D341Med (cell line): ENCODE measurements at regions not wholly inside any gene's neighbourhood (a gene's known extent, or its start where the extent isn't known, plus 50 kb on each side); places are given as distances from the start of the nearest gene placed in this dataset.

Source experiments
- DNase-seq: peaks from one replicate; pipeline ENCODE4 v3.0.0; 2012; ENCODE audit warnings: low spot score

DNA sequence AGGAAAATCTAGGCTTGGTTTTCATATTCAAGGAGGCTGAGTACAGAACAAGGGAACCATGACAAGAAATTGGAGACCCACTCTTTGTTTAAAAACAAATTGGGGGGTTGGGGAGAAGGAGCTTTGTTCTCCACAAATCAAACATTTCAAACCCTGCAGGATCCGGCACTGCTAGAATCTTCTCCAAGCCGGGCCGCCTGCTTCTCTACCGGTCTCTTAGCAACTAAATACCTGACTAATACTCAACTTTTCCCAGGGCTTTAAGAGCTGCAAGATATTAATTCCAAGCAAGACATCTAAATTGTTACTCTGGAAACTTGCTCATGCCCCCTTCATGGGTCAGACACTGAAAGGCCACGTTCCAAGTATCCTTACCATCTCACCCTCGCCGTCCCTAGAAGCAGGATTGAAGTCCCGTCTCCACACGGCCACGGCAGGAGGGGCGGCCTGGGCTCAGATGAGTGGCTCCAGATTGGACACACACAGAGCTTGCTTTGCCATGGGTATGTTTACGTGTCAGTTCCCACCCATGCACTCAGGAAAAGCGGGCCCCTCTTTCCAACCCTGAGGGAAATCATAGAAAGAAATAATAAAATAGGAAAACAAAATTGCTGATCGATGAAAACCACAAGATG lies 126.4 kb upstream of the CDH4 start:
- DNase-seq: no peak

DNA sequence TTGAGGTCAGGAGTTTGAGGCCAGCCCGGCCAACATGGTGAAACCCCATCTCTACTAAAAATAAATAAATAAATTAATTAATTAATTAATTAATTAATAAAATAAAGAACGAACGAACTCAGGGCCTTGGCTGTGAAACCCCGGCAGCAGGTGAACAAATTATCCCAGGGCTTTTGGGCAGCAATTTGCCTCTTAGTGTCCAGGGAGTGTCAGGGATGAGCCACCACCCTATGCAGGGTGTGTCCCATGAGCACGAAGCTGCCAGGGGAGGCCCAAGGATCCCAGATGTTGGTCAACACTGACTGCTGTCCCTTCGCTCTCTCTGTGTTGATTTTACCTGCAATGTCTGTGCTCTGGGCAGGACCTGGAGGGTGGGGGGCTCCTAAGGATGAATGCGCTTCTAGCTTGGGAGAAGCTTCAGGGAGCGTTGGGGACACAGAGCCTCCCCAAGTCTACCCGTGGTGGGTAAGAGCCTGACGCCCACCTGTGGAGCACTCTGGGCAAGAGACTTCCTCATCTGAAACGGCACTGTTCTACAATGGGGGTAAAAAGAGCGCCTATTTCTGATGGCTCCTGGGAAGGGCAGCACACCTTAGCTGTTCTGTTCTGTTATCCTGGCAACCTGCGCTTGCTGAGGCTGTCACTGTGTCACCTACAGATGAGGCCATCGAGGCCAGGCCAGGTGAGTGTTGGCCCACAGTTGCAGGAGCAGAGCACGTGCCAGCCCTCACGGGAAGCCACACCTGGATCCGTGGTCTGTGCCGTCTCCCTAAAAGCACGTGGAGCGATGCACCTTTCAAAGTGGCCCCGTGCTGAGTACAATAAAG lies 125.5 kb upstream of the CDH4 start:
- no peak for DNase-seq

DNA sequence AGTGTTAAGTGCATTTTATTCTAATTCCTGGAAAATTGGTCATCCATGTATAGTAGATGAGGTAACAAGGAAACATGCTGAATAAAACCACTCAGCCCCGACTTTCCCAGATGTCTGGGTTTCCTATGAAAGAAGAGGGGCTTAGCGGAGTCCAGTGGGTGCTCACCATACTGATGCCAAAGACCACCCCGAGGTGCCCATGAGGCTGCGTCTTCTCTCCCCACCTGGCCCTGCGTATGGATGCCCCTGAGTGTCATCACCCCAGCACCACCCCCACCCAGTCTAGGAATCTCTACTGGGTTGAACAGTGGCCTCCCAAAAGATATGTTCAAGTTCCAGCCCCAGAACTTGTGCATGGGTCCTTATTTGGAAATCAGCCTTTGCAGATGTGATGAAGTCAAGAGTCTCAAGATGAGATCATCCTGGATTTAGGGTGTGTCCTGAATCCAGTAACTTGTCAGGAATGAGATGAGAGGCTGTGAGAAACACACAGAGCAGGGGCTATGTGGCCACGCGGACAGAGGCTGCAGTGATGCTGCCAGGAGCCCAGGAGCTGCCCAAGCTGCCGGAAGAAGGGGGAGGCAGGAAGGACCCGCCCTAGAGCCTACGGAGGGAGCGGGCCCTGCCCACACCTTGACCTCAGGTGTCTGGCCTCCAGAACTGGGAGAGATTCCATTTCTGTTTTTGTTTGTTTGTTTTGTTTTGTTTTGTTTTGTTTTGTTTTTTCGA lies 124.6 kb upstream of the CDH4 start:
- no peak for DNase-seq

DNA sequence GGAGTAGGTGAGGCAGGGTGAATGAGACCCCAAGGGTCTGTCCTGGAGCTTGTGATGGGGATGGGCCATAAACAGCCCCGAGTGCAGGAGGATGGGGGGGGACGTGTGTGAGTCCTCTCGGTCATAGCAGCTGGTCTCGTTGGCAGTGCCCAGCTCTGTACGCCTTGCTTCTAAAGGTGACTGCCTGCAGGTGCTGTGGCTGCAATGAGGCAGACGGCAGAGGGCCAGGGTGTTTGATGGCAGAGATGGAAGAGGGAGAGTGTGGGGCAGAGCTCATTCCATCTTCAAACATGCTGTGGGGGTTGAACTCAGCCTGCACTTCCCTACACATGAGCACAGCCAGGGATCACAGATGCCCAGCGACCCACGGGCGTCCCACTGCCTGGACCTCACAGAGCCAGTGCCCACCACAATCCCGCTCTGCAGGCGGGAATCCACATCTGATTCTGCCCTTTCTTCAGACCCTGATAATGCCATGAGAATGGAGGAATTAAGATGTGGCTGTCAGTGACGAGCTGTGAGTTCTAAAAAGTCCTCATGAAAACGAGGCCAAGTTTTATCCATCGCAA lies 123.3 kb upstream of the CDH4 start:
- DNase-seq: no peak

DNA sequence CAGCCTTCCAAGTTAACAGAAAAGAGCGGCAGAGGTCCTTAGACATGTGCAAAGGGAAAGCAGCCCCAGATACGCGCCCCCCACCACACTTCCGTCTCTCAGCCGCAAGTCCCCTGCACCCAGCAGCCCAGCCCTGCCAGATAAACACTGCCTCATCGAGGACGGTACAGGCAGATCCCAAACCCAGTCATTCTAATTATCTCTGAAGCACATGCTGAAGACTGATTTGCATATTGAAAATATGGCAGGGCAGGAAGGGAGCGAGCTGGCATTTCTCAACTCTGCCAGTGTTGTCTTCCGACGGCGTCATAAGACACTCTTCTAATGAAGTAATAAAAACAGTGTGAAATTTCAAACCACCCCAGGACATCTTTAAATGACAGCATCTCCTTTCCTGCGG lies 122.8 kb upstream of the CDH4 start:
- DNase-seq: no peak

DNA sequence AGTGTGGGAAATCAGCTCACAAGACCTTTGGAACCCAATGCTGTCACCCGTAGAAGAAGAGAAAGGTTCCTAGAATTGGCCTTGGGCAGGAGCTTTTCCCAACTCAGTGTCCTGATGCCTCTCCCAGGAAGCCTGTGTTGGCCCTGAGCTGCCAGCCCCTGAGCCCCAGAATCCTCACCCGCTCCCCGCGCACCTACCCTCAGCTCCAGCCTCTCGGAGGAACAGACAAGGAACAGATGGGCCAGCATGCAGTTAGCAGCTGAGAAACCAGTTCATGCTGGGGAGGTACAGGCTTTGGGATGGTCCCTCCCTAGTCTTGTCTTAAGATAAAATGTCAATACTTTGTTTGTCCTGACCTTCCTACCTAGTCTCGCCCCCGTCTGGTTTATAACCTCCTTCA lies 121.9 kb upstream of the CDH4 start:
- DNase-seq: no peak

DNA sequence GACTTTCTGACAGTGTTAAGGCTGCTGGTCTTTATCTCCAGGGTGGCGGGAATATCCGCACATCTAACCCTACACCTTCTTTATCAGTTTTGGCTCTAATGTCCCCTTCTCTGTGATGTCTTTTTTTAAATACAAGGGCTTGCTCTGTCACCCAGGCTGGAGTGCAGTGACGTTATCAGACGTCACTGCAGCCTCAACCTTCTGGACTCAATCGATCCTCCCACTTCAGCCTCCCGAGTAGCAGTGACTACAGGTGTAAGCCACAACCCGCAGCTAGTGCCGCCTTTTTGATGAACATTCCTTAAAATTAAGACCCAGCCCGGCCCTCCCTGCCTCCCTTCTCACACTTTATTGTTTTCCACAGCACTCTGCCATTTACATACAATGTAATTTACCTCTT lies 120.1 kb upstream of the CDH4 start:
- no peak for DNase-seq

DNA sequence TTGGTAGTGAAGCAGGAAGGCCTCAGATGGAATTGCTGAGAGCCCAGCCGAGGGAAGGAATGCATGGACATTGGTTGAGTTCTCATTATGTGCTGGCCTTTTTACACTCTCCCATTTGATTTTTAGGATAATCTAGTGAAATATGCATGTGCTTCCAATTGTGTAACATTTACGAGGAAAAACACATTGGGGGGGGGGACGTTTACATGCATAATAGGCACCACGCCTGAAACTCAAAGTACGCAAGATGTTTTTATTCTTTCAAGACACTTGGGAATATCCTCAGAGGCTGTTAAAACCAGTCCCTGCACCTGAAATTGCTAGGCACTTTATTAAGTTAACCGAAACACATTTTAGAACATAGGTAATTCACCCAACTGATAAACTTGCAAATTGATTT lies 118.5 kb upstream of the CDH4 start:
- no peak for DNase-seq

DNA sequence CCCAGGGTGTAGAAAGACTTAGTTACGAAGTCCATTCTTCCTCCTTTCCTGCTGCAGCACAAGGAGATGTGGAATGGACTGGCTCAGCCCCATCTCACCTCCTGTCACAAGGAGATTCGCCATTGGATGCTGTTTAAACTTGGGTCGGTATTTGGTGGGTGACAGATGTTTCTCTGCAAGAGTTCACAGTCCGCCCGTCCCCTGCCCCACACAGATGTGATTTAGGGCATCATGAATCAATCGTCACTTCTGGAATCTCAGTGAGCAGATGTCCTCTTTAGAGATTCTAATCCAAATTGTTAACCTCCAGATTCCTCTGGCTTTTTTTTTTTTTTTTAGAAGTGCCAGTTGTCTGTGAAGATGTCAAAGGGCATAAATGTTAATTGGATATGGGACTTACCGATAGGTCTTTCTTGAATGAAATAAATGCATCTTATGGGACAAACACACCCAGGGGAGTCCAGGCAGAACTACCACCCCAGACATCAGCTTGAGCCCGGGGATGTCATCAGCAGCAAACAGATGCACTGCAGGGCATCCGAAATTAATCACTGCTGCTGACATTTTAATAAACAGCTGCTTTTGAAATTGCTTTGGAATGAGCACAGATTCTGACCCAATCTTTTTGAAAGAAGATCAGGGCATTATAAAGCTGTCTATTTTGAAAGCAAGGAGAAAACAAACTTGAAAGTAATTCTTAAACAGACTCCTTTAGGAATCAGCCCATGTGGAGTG lies 117.6 kb upstream of the CDH4 start:
- no peak for DNase-seq

DNA sequence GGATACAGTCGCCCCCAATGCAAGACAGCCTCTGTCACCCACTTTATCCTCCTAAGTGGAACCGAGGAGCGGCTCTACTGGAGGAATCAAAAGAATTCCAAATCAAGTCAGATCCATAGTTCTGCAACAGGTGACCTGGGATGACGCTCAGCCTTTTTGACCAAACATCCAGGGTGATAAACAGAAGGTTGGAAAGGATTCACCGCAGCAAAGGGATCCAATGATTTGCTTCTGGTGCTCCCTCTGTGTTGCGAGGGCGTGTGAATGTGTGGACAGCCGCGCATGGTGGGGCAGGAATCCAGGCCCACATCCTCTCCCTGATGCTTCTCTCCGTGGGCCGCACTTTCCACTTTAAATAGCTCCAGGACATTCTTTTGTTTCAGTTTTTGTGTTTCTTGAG lies 116.8 kb upstream of the CDH4 start:
- DNase-seq: no peak

DNA sequence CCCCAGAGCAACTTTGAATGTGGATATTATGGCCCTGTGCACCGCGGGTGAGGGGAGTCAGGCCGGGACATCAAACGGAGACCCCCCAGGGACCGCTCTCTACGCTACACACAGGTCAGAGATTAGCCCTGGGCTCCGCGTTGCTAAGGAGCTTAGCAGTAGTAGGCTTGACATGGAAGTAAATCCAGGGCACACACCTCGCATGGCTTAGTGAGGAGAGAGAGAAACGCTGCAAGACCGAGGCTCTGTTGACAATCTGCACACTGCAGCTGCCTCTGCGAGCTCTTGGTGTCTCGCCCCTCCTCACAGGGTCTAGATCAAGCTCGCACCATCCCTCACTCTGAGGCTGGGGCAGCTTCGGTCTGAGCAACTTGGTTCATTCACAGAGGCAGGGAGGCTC lies 116.1 kb upstream of the CDH4 start:
- peak; percentile 62 for DNase-seq

DNA sequence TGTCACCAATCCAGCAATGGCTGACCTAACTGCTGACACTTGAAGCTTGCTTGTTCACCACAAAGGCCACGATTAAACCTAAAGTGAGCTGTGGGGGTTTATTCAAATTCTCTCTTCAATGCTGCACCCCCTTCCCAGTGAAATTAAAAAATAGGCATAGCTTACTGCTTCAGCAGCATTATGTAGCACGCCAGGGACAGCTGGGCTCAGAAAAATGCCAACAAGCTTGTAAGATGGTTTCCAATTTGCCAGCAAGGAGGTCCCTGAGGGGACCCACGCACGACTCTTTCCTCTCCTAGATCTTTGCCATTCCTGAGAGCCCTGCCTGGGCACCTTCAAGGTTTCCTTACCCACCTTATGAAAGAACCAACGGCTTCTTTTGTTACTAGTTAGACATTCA lies 113.5 kb upstream of the CDH4 start:
- DNase-seq: no peak

DNA sequence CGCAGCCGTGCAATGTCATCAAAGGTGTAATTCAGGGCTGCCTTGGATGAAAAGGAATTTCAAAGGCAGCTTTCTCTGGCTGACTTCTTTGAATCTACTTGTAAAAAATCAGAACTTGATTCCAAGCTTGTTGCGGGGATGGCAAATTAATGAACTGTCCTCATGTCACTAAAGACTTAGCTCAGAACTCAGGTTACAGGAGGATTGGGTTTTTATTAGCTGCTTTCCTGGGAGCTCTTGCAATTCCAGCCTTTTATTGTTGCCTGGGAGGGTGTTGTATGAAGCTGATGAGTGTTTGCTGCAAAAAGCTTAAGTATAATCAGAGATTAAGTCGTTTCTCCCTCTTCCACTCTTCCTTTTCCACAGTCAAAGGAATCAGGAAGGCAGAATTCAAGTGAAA lies 113.0 kb upstream of the CDH4 start:
- DNase-seq: no peak

DNA sequence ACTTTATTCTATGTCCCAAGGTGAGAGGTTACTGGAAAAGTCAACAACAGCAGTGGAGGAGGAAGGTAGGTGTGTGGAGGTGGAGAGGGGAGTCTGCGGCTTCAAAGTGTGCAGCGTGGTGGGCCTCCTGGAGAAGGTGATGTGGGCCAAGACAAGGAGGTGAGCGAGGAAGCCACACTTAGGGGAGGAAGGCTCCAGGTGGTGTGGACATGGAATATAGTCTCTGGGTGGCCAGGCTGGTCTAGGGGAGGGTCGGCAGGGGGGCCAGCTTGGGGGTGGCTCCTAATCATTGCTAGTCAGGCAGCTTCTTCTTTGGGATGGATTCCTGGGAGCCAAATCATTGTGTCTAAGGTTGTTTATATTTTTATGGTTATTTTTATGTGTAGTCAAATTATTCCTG lies 111.5 kb upstream of the CDH4 start:
- no peak for DNase-seq

DNA sequence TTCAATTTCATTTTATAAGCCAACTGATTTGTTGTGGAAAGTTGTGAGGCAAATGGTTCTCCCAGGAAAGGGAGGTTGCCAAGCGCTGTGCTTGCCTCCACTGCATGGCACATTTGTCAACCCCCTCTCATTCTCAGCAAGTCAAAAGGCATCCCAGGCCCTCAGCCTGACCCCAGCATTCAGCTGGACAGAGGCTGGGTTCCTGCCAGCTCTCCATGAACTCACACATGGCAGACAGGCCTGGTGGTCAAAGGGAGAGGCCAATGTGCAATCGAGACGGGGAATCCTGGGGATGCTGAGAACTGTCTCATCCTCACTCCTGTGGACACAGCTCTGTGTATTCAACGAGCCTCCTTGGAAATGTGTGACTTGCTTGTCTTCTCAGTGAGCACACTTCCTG lies 106.0 kb upstream of the CDH4 start:
- DNase-seq: no peak

DNA sequence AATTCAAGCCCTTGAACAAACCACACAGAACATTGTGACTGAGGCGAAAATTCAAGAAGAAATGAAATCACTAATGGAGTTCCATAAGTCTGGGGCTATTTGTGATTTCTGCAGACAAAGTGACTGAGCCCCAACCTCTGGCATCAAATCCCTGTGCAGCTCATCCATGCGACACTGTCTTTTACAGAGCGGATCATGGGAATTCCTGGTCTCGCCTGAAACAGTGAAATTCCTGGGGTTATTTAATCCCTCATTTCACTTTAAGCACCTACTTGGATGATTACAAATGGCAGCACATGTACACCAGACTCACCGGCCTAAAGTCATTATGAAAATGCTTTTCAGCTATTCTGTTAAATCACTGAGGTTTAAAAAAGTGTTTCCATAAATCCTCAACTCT lies 102.4 kb upstream of the CDH4 start:
- DNase-seq: no peak

DNA sequence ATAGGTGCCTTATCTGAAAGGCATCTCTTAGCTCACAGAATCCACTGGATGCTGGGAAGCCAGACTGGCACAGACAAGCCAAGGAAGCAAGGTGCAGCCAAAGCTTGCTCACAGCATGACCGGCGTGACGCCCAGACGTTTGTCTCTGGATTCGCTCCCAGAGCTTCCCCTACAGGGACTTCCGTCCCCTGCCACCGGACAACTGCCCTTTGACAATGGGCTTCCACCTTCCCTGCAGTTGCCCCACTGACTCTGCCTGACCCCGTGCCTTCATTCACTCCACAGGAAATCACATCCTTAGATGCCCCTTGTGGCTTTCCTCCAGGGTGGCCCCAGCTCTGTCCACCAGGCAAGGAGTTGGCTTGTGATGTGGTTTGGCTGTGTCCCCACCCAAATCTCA lies 94.8 kb upstream of the CDH4 start:
- no peak for DNase-seq

DNA sequence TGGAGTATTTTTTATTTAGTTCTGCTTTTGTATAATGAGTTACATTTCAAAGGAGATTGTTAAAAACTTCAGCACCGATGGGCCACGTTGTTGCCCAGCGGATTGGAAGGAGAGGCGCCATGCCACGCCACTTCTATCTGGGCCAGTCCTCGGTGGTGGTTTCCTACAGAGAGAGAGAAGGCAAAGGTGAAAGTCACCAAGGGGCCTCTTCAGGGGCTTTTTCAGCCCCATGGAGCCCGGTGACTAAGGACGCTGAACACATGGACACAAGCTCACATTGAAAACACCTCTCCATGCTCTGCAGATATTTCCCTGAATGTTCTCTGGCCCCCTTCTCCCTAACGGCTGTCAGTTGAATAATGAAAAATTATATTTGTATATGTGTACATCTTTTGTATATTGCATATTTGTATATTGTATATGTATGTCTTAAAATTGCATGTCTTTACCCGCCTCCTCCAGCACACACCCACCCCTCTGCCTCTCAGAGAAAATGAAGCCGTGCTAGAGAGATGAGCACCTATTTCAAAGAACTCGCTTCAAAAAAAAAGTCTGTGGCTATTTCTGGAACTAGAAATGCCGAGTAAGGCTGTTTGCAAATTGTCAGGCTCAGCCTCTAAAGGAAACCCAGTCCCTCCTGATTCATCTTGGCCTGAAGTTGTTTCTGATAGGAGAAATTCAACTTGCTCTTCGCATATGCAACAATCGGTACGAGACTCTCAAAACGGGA lies 91.9 kb upstream of the CDH4 start:
- no peak for DNase-seq

DNA sequence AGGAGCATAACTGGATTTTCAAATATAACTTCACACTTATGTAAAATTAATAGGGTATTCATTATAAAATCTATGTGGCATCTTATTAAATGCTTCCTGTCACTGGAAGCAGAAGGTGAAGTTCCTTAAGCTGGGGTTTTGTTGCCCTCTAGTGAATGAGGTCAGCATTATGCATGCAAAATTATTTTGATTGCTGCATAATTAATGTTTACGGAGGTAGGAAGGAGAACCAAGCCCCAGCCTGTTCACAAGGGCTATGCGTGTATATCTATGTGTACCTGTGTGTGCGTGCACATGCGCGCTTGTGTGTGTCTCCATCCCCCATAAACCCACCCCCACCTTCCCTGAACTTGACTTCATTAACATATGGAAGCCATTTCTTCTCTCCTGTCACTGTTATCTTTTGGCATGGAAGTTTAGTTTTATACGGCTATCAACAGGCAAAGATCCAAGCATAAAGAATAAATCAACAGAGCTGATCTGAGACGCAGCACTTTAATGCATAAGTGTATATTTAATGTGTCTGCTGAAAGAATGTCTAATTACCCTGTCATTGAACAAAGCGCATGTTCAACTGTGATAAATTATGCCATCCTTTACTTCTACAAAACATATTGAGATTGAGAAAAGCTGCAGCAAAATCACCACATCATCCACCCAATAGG lies 90.2 kb upstream of the CDH4 start:
- no peak for DNase-seq

DNA sequence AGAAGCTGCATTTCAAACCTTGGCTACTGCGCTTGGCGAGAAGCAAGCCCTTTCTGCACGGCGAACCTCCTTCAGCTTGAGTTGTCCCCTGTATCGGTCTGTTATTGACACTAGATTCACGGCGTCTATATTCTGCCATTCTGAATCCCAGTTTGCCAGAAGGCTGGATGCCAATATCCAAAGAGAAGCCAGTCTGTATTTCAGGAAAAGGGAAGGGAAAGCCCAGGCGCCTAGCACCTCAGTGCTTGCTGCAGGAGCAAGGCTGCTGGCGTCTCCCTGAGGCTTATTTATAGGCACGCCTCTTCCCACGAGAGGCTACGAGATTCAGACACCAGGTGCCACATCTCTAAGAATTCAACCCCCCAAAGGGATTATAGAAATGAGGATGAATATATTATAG lies 89.6 kb upstream of the CDH4 start:
- no peak for DNase-seq

DNA sequence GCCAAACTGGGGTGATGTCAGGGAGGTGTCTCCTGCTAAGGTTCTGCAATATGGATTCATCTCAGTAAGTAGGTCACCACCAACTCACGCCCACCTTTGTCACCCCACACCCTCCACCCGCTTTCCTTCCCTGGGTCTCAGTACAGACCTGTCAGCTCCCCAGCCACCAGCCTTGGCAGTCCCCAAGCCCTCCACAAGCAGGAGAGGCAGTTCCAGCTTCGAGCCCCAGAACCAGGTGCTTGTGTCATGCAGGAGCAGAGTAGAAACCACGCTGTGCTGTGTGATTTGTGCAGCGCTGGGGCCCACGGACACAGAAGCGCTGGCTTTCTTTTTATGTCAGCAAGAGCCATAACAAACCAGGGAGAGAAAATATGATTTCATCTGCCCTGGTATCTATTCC lies 89.0 kb upstream of the CDH4 start:
- DNase-seq: no peak
